H1 (cell line): ENCODE measurements at regions not wholly inside any gene's neighbourhood (a gene's known extent, or its start where the extent isn't known, plus 50 kb on each side); places are given as distances from the start of the nearest gene placed in this dataset.
"Not testable (repeated sequence)": the region's sequence is repeated elsewhere in the genome, so short reads cannot be mapped to it uniquely, and the experiment has no call there.

ENCODE experiments used
- CTCF ChIA-PET: fragments of 300-600 bp; sonication (Branson Sonifier 250); formaldehyde crosslinking; loops from one replicate; lab custom pipeline; 2021; ENCODE audit not compliant: partially characterized antibody; lab: Charles Lee
- POLR2A ChIA-PET: fragments of 300-600 bp; sonication (Branson Sonifier 250); formaldehyde crosslinking; loops from one replicate; lab custom pipeline; 2021; ENCODE audit warnings: inconsistent platforms; ENCODE audit not compliant: partially characterized antibody; lab: Charles Lee
- DNase-seq, 2 experiments: peaks; one replicate each; pipeline versions ENCODE4 v3.0.0 to v3.0.0-alpha.2; 2010 to 2022; ENCODE audit warnings: low spot score in 2 of 2, low read depth in 1 of 2, mixed read lengths in 1 of 2
- FAIRE-seq: peaks from 2 replicates; lab custom pipeline; 2011; peaks lifted over from hg19 to GRCh38; lab: Jason Lieb, UNC
- H2AFZ ChIP-seq: 2 replicates; pipeline ENCODE4 v1.8.1; 2012; ENCODE audit warnings: low read length, inconsistent platforms
- H2AK5ac ChIP-seq: 2 replicates; pipeline ENCODE4 v1.6.1; 2013; ENCODE audit warnings: low read depth, low read length
- H2BK120ac ChIP-seq: replicated peaks from 2 replicates; pipeline ENCODE3; 2013; ENCODE audit warnings: low read depth, low read length, inconsistent platforms
- H2BK12ac ChIP-seq: 2 replicates; pipeline ENCODE4 v1.6.1; 2013; ENCODE audit warnings: low read depth, low read length
- H2BK15ac ChIP-seq: 2 replicates; pipeline ENCODE4 v1.6.1; 2013; ENCODE audit warnings: low read length
- H2BK20ac ChIP-seq: 2 replicates; pipeline ENCODE4 v1.6.1; 2013; ENCODE audit warnings: low read length
- H2BK5ac ChIP-seq: 2 replicates; pipeline ENCODE4 v1.6.1; 2013; ENCODE audit warnings: low read depth, low read length
- H3K14ac ChIP-seq: 2 replicates; pipeline ENCODE4 v1.6.1; 2013; ENCODE audit warnings: inconsistent platforms; ENCODE audit not compliant: insufficient read length
- H3K18ac ChIP-seq: 2 replicates; pipeline ENCODE4 v1.6.1; 2013; ENCODE audit warnings: low read length; ENCODE audit errors: extremely low read depth
- H3K23ac ChIP-seq: 2 replicates; pipeline ENCODE4 v1.6.1; 2013; ENCODE audit warnings: inconsistent platforms; ENCODE audit not compliant: insufficient read length
- H3K23me2 ChIP-seq: 2 replicates; pipeline ENCODE4 v1.6.1; 2013; ENCODE audit warnings: low read depth, low read length
- H3K27ac ChIP-seq: 2 replicates; pipeline ENCODE4 v1.6.1; 2011; ENCODE audit warnings: low read depth, low read length, inconsistent platforms
- H3K27me3 ChIP-seq, 4 experiments: replicated peaks in 1 of 4; 1 replicate in 1 of 4; 2 replicates in 3 of 4; pipeline versions ENCODE4 v1.6.1 to v1.8.1; 2011 to 2013; ENCODE audit warnings: low read length in 3 of 4, mild to moderate bottlenecking in 3 of 4, inconsistent platforms in 2 of 4, mixed read lengths in 2 of 4, moderate library complexity in 1 of 4; ENCODE audit not compliant: control insufficient read depth in 3 of 4, insufficient read depth in 3 of 4; ENCODE audit errors: extremely low read depth in 1 of 4
- H3K36me3 ChIP-seq, 4 experiments: 2 replicates each; pipeline versions ENCODE4 v1.6.1 to v1.8.1; 2011 to 2013; ENCODE audit warnings: mild to moderate bottlenecking in 4 of 4, low read length in 3 of 4, moderate library complexity in 2 of 4, control low read depth in 1 of 4, inconsistent platforms in 1 of 4; ENCODE audit not compliant: insufficient read depth in 4 of 4, control insufficient read depth in 2 of 4
- H3K4ac ChIP-seq: replicated peaks from 2 replicates; pipeline ENCODE3; 2013; ENCODE audit warnings: low read length, low read depth, mixed read lengths, inconsistent platforms; ENCODE audit not compliant: insufficient read length
- H3K4me1 ChIP-seq, 4 experiments: replicated peaks in 1 of 4; 1 replicate in 1 of 4; 2 replicates in 3 of 4; pipeline versions ENCODE4 v1.6.1 to v1.8.1; 2011 to 2013; ENCODE audit warnings: low read length in 3 of 4, inconsistent platforms in 2 of 4, mixed read lengths in 1 of 4; ENCODE audit not compliant: insufficient read depth in 4 of 4, control insufficient read depth in 3 of 4
- H3K4me2 ChIP-seq, 2 experiments: 2 replicates each; pipeline versions ENCODE4 v1.6.1 to v1.8.1; 2011 to 2013; ENCODE audit warnings: low read depth in 2 of 2, low read length in 2 of 2, control low read depth in 1 of 2, inconsistent platforms in 1 of 2, mild to moderate bottlenecking in 1 of 2; ENCODE audit not compliant: insufficient read depth in 1 of 2
- H3K4me3 ChIP-seq, 4 experiments: fragments of 200-600, 300-600 bp in 1 of 4; sonication (generic), shearing (Covaris generic), sonication (Bioruptor Twin) in 1 of 4; 2 replicates each; pipeline versions ENCODE4 v1.5.1 to v1.8.1; 2011 to 2016; ENCODE audit warnings: low read length in 4 of 4, low read depth in 3 of 4, control low read depth in 2 of 4, inconsistent platforms in 2 of 4, mild to moderate bottlenecking in 2 of 4, mixed read lengths in 1 of 4, moderate library complexity in 1 of 4; ENCODE audit not compliant: insufficient read depth in 2 of 4; ENCODE audit errors: extremely low read depth in 1 of 4
- H3K56ac ChIP-seq: replicated peaks from 2 replicates; pipeline ENCODE3; 2013; ENCODE audit warnings: low read depth, mild to moderate bottlenecking, mixed read lengths, low read length, inconsistent platforms; ENCODE audit not compliant: insufficient read length
- H3K79me1 ChIP-seq: 2 replicates; pipeline ENCODE4 v1.6.1; 2013; ENCODE audit warnings: low read depth, low read length, control low read depth
- H3K79me2 ChIP-seq, 2 experiments: 2 replicates each; pipeline versions ENCODE4 v1.6.1 to v1.8.1; 2012 to 2013; ENCODE audit warnings: low read length in 2 of 2, mild to moderate bottlenecking in 2 of 2, inconsistent platforms in 1 of 2; ENCODE audit not compliant: insufficient read depth in 2 of 2, control insufficient read depth in 1 of 2
- H3K9ac ChIP-seq, 4 experiments: replicated peaks in 1 of 4; 1 replicate in 1 of 4; 2 replicates in 3 of 4; pipeline versions ENCODE4 v1.6.1 to v1.8.1; 2011 to 2013; ENCODE audit warnings: low read depth in 3 of 4, low read length in 3 of 4, control low read depth in 2 of 4, mild to moderate bottlenecking in 2 of 4, moderate library complexity in 2 of 4, inconsistent platforms in 1 of 4; ENCODE audit errors: extremely low read depth in 1 of 4
- H3K9me3 ChIP-seq, 2 experiments: 2 replicates each; pipeline versions ENCODE4 v1.6.1 to v1.8.1; 2012 to 2013; ENCODE audit warnings: mild to moderate bottlenecking in 2 of 2, moderate library complexity in 2 of 2, control low read depth in 1 of 2, inconsistent platforms in 1 of 2, low read depth in 1 of 2, low read length in 1 of 2, mixed read lengths in 1 of 2; ENCODE audit not compliant: insufficient read depth in 2 of 2
- H4K20me1 ChIP-seq, 2 experiments: replicated peaks in 1 of 2; 2 replicates each; pipeline versions ENCODE3 to v1.8.1; 2011 to 2013; ENCODE audit warnings: inconsistent platforms in 2 of 2, low read length in 2 of 2, mild to moderate bottlenecking in 1 of 2; ENCODE audit not compliant: insufficient read depth in 2 of 2, control insufficient read depth in 1 of 2
- H4K5ac ChIP-seq: 2 replicates; pipeline ENCODE4 v1.6.1; 2013; ENCODE audit warnings: low read length, low read depth, mixed read lengths, inconsistent platforms; ENCODE audit not compliant: insufficient read length
- H4K8ac ChIP-seq: 2 replicates; pipeline ENCODE4 v1.8.0; 2013; ENCODE audit warnings: mild to moderate bottlenecking, moderate library complexity, low read length, inconsistent platforms; ENCODE audit not compliant: insufficient read depth; ENCODE audit errors: extremely low read depth
- H4K91ac ChIP-seq: replicated peaks from 2 replicates; pipeline ENCODE3; 2013; ENCODE audit warnings: low read length, mixed read lengths, inconsistent platforms; ENCODE audit not compliant: insufficient read length
- TAF1 ChIP-seq: IDR thresholded peaks from 2 replicates; pipeline ENCODE4 v1.6.1; 2011; ENCODE audit warnings: mild to moderate bottlenecking, low read depth, low read length
- WGBS, 2 experiments: shearing (Covaris generic) in 1 of 2; methylation state at CpG; one replicate each; pipeline versions ENCODE4 v1.1.6 to v1.1.7; 2013 to 2015; ENCODE audit warnings: low lambda C conversion rate in 2 of 2, mixed read lengths in 2 of 2, inconsistent platforms in 1 of 2, low coverage in 1 of 2, missing lambda C conversion rate in 1 of 2; ENCODE audit not compliant: insufficient replicate concordance in 2 of 2, insufficient coverage in 1 of 2, insufficient read length in 1 of 2; ENCODE audit errors: extremely low coverage in 1 of 2, missing lambda C conversion rate in 1 of 2; 5-methylcytosine and 5-hydroxymethylcytosine counted together

- not testable (repeated sequence) for H4K91ac ChIP-seq
- WGBS, 2 experiments, result 0% methylated on average over 3 of the region's 81 CpGs; no CpG with 5 or more reads in 1 of the 2 experiments
These were observed 114.8 kb downstream of the CRLF3 start for GRCh38 chr17:30709561-30710275.

More at GRCh38 chr17:30709561-30710275, 114.8 kb downstream of the CRLF3 start:
- H3K14ac ChIP-seq, H2AK5ac ChIP-seq, H3K36me3 ChIP-seq, H4K20me1 ChIP-seq, H3K18ac ChIP-seq, H2BK15ac ChIP-seq, H3K27ac ChIP-seq, DNase-seq, CTCF ChIA-PET, H2BK120ac ChIP-seq, H3K79me1 ChIP-seq, H3K27me3 ChIP-seq, H3K4ac ChIP-seq, H3K9me3 ChIP-seq, H3K56ac ChIP-seq, H2BK12ac ChIP-seq, H3K23me2 ChIP-seq, H2BK20ac ChIP-seq, H3K23ac ChIP-seq, H2AFZ ChIP-seq, FAIRE-seq, H4K8ac ChIP-seq: not testable (repeated sequence)
- Histone ChIP-seq H3K4me3 (peak overlapping the region; percentile 66 to 94 (median 80)), H3K4me1 (peaks cover 0 to 27% (median 15%) of the 10 kb centered on the region in 4 experiments; a peak in 6 of 7 replicates), H2BK5ac (0 out of 2 replicates have a peak overlapping the region, but pooled peaks have one; percentile 60), H4K5ac (peak overlapping the region; percentile 51), H3K4me2 (peak overlapping the region; percentile 82 to 92), H3K79me2 (peaks cover 30 to 60% of the 10 kb centered on the region in 2 experiments), H3K9ac (peak overlapping the region; percentile 38 to 60 (median 50))
- POLR2A ChIA-PET, result interaction anchor here (0.6 to 1.7 kb wide), 2 partner anchors 41 to 43 kb away, joined by 3 to 4 read pairs; no protein-coding TSS in a partner anchor
- 0 out of 2 replicates have a peak, but pooled peaks have one; percentile 15 for TF ChIP-seq TAF1
